Skeletal muscle satellite cell (primary cell): ENCODE measurements at regions not wholly inside any gene's neighbourhood (a gene's known extent, or its start where the extent isn't known, plus 50 kb on each side); places are given as distances from the start of the nearest gene placed in this dataset.
"Not testable (repeated sequence)": the region's sequence is repeated elsewhere in the genome, so short reads cannot be mapped to it uniquely, and the experiment has no call there.

Experiments used
- H3K27me3 ChIP-seq: 2 replicates; pipeline ENCODE4 v1.7.0; 2013; ENCODE audit warnings: low read length; ENCODE audit not compliant: control insufficient read depth, insufficient read depth
- H3K36me3 ChIP-seq: 2 replicates; pipeline ENCODE4 v1.7.0; 2013; ENCODE audit warnings: mild to moderate bottlenecking, control low read depth, low read length; ENCODE audit not compliant: insufficient read depth
- H3K4me1 ChIP-seq: 2 replicates; pipeline ENCODE4 v1.7.0; 2013; ENCODE audit warnings: low read length; ENCODE audit not compliant: control insufficient read depth, insufficient read depth
- H3K4me2 ChIP-seq: 2 replicates; pipeline ENCODE4 v1.7.0; 2013; ENCODE audit warnings: mild to moderate bottlenecking, low read length
- H3K4me3 ChIP-seq: 2 replicates; pipeline ENCODE4 v1.7.0; 2013; ENCODE audit warnings: low read length
- H3K9ac ChIP-seq: 2 replicates; pipeline ENCODE4 v1.7.0; 2013; ENCODE audit warnings: mild to moderate bottlenecking, low read depth, low read length, moderate library complexity
- H3K9me3 ChIP-seq: replicated peaks from 2 replicates; pipeline ENCODE4 v1.7.0; 2013; ENCODE audit warnings: mild to moderate bottlenecking, control low read depth, low read length

DNA sequence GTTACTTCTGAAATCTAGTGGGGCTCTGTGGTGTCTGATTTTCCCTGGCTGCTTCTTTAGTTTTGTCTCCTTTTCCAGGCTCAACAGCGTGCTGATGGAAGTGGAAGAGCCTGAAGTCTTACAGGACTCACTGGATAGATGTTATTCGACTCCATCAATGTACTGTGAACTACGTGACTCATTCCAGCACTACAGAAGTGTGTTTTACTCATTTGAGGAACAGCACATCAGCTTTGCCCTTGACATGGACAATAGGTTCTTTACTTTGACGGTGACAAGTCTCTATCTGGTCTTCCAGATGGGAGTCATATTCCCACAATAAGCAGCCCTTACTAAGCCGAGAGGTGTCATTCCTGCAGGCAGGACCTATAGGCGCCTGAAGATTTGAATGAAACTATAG lies 51.1 kb downstream of the NBPF8 start:
- H3K27me3 ChIP-seq, H3K4me2 ChIP-seq, H3K4me3 ChIP-seq, H3K9me3 ChIP-seq, H3K9ac ChIP-seq, H3K36me3 ChIP-seq, H3K4me1 ChIP-seq: not testable (repeated sequence)

DNA sequence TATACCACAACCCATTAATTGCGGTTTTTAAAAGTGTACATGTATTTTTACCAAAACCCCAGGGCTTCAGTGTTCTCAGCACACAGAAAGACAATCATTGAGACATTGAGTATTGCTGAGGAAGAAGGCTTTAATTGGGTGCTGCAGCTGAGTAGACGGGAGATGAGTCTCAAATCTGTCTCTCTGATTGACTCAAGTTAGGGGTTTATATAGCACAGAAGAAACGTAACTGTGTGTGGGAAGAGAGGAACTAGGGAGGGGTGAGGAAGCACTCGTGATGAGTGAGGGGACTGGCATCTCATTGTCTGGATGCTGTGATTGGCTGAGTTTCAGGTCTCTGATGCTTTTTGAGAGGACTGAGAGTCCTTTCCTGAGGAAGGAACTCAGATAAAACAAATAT lies 62.8 kb downstream of the NBPF8 start:
- H3K4me2 ChIP-seq, H3K4me3 ChIP-seq, H3K4me1 ChIP-seq, H3K9ac ChIP-seq, H3K27me3 ChIP-seq, H3K9me3 ChIP-seq, H3K36me3 ChIP-seq: not testable (repeated sequence)

DNA sequence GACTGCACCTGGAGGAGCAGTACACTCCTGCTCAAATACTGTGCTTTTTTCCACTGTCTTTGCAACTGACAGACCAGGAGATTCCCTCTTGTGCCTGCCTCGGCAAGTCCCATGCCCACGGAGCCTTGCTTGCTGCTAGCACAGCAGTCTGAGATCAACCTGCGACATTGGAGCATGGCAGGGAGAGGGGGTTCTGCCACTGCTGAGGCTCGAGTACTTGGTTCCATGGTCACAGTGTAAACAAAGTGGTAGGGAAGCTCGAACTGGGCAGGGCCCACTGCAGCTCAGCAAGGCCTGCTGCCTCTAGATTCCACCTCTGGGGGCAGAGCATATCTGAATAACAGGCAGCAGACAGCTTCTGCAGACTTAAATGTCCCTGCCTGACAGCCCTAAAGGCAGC lies 63.6 kb downstream of the NBPF8 start:
- not testable (repeated sequence) for H3K9me3 ChIP-seq, H3K4me3 ChIP-seq, H3K4me2 ChIP-seq, H3K9ac ChIP-seq, H3K4me1 ChIP-seq, H3K27me3 ChIP-seq, H3K36me3 ChIP-seq

DNA sequence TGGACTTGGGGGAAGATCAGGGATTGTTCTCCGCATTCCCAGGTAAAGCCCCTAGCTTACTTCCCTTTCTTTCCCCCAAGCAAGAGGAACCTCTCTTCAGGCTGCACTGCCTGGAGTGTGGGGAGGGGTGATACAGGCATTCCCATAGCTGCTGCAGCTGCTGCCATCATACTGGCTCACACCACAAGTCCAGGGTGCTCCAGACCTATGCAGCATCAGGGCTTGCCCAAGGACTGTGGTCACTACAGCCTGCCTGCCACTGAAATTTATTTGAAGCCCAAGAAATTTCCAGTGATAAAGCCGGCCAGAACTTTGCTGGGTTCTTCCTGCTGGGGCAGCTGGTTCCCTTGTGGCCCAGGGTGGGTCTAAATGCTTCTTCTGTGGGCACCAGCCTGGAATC lies 72.7 kb downstream of the NBPF8 start:
- not testable (repeated sequence) for H3K9ac ChIP-seq, H3K4me3 ChIP-seq, H3K9me3 ChIP-seq, H3K36me3 ChIP-seq, H3K27me3 ChIP-seq, H3K4me1 ChIP-seq, H3K4me2 ChIP-seq

DNA sequence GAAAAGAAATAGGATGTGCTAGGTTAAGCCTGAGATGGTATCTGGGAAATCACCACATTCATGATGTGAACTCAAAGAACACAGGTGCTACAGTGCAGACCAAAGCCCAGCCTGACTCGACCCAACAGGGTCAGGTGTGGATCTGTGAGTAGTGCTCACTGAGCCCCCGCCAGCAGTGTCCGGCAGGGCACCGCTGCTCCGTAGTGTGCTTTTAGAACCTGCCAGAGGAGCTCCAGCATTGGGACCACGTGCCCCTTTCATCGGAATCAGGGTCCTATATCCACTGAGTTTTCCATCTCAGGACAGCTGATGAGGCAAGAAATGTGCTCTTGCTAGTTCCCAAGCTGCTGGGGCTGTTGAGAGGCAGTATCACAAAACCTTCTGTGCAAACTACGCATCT lies 74.4 kb downstream of the NBPF8 start:
- H3K9me3 ChIP-seq, H3K9ac ChIP-seq, H3K4me3 ChIP-seq, H3K4me2 ChIP-seq, H3K4me1 ChIP-seq, H3K27me3 ChIP-seq: not testable (repeated sequence)
- peaks cover 12% of the 10 kb centered on the region for H3K36me3 ChIP-seq

DNA sequence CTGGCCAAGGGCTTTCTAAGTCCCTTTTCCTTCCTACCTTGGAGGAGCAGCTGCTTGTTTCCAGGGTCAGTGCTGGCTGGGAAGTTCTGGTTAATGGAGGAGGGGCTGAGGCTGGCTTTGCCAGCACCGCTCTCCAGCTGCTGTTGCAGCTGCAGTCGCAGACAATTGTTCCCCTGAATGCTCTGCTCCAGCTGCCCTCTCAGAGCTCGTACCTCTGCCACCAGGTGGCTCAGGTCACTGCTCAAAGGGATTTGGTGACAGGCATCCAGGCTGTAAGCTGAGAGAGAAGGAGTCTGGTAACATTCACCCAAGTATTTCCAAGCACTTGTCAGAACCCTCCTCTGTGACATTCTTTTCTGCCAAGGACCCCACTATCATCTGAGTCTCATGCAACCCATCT lies 82.3 kb downstream of the NBPF8 start:
- H3K27me3 ChIP-seq, H3K4me2 ChIP-seq, H3K9me3 ChIP-seq, H3K4me3 ChIP-seq, H3K36me3 ChIP-seq, H3K9ac ChIP-seq, H3K4me1 ChIP-seq: not testable (repeated sequence)

DNA sequence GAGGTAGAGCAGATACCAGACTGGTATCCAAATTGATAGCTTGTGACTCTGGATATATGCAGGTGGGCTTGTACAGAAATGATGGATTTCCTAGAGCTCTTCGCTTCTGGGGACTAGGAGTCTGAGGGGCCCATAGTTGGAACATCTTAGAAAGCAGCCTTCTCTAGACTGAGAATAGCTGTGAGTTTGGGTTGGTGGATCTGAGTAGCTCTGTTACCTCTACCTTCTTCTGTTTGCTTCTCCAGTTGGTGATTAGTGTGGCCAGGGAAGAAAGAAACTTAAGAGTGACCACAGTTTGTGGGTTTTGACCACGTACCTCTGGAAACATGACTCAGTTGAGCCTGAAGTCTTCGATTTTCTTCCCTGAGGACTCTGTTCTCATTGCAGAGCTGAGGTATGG lies 88.4 kb downstream of the NBPF8 start:
- not testable (repeated sequence) for H3K36me3 ChIP-seq, H3K4me1 ChIP-seq, H3K9ac ChIP-seq

DNA sequence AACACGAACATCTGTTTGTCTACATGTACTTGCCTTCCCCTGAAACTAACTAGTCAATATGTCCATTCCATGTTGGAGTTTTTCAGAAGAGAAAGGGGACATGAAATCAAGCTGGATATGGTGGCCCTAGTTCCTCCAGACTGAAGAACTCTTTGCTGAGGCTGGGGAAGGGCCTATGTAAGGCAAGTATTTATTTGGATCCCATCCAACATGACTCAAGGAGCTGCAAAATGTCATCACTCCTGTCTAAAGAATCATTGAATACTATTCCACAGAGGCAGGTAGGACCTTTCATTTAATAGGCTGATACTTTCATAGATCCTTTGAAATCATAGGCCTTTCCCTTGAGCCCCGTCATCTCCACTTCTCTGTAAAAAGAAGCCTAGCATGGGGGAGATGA lies 91.5 kb downstream of the NBPF8 start:
- not testable (repeated sequence) for H3K9ac ChIP-seq, H3K4me1 ChIP-seq, H3K4me3 ChIP-seq, H3K4me2 ChIP-seq, H3K9me3 ChIP-seq, H3K27me3 ChIP-seq, H3K36me3 ChIP-seq

More for the DNA sequence above, 88.4 kb downstream of the NBPF8 start:
- H3K4me3 ChIP-seq, H3K4me2 ChIP-seq, H3K9me3 ChIP-seq, H3K27me3 ChIP-seq: not testable (repeated sequence)

DNA sequence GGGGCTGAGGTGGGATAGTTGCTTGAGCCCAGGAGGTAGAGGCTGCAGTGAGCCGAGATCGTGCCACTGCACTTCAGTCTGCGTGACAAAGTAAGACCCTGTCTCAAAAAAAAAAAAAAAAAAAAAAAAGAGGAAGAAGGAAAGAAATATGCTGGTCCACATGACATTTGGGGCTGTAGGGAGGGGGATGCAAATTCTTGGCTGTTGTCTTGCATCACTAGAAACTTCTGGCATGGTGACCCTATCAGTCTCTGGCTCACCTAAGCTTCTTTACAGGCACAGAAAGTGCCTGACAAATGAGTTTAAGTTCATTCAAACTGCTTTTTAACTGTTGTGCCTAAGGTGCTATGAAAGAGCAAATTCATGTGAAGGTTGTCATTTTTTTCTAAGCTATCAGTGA lies 93.5 kb downstream of the NBPF8 start:
- H3K4me1 ChIP-seq, H3K4me3 ChIP-seq, H3K4me2 ChIP-seq: not testable (repeated sequence)

DNA sequence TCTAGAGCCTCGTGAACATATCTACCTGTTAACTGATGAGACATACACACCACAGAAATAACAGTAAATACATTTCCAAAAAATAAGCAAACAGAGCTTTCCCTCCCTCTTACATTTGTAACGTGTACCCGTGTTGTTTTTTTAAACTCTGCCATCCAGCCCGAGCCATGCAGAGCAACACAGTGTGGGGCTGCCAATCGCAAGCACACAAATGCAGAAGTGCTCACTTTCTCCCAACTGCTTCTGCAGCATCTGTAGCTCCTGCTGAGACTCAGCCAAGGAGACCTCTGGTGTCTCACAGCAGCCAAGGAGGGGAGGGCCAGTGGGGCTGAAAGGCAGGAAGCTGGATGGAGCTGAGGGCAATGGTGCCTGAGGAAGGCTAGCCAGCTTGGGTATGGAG lies 94.4 kb downstream of the NBPF8 start:
- H3K4me3 ChIP-seq, H3K9me3 ChIP-seq, H3K36me3 ChIP-seq, H3K27me3 ChIP-seq, H3K9ac ChIP-seq, H3K4me2 ChIP-seq, H3K4me1 ChIP-seq: not testable (repeated sequence)

More for the DNA sequence above, 93.5 kb downstream of the NBPF8 start:
- not testable (repeated sequence) for H3K9ac ChIP-seq, H3K36me3 ChIP-seq, H3K27me3 ChIP-seq, H3K9me3 ChIP-seq

DNA sequence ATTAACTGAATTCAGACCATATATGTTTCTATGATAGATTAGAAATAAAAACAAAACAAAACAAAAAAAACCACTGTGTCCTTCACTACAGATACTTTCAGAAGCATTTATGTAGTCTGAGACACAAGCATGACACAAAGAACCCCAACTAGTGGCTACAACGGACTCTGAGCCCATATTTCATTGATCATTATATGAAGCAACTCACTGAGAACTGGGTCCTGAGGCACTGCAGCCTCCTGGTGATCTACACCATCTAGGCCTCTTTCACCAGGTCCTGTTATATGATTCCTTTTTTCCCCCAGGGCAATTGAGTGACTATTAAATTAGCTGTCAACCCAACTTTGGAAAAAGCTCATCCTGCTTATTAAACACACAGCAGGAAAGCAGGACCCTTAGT lies 98.3 kb downstream of the NBPF8 start:
- H3K9me3 ChIP-seq, H3K4me2 ChIP-seq, H3K4me1 ChIP-seq, H3K36me3 ChIP-seq, H3K27me3 ChIP-seq, H3K4me3 ChIP-seq, H3K9ac ChIP-seq: not testable (repeated sequence)

DNA sequence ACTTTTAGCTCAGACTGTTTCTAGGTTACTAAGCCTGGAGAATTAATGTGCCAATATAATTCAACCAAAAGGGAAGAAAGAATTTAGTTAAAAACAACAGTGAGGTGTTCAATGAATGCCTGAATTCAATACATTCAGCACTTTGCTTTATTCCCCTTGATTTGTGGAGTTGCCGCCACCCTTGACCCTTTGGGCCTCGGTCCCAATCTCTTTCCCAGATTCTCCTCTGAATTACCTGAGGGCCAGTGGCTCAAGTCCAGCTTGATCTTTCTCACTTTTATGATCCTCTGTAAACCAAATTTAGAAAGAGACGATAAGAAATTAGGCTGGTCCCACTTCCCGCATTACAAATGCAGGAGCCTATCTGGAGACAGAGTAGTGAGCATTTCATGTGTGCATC lies 98.7 kb downstream of the NBPF8 start:
- H3K27me3 ChIP-seq, H3K36me3 ChIP-seq, H3K4me2 ChIP-seq, H3K9me3 ChIP-seq, H3K4me3 ChIP-seq, H3K9ac ChIP-seq, H3K4me1 ChIP-seq: not testable (repeated sequence)

DNA sequence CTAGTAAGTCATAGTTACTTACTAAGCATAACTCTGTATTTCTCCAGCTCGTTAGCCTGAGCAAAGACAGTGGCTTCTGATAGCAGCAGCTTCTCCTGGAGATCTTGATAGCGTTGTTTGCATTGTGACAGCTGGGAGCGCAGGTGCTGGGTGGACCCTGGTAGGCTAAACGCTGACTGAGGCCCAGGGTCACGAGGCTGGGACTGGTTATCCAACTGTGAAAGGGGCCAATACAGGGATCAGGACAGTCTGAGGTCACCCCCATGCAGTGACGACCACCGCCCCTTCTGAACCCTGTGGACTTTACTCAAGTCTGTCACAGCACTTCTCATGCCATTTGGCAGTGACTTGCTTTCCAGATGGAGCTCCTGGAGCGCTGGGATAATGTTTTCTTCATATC lies 104.4 kb downstream of the NBPF8 start:
- H3K4me1 ChIP-seq, H3K4me2 ChIP-seq, H3K4me3 ChIP-seq, H3K36me3 ChIP-seq, H3K9ac ChIP-seq, H3K27me3 ChIP-seq, H3K9me3 ChIP-seq: not testable (repeated sequence)
